ENCODE measurements at regions not wholly inside any gene's neighbourhood (a gene's known extent, or its start where the extent isn't known, plus 50 kb on each side); places are given as distances from the start of the nearest gene placed in this dataset.

DNA sequence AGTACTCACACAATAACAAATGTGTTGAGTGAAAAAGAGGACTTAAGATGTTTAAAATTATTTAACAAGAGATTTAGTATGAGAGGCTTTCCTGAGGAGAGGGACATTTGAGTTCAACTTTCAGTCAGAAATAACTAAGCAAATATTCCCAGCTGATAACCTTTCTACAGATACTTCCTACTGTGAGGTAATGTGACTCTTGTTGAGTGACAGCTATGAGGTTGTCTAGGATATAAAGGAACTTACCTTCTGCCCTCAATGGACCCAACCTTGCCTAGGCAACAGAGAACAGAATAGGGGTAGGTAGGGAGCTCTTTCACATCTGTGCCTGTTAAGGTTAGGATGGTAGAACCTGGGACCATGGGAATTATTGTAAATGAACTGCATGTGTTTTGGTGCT, 54.7 kb downstream of the GLUD2 start:
- in situ Hi-C loops (cut with HindIII; ENCODE audit: low pct_unique_long_range_greater_than_20kb, low sequenced_read_pairs), result no loop called here

DNA sequence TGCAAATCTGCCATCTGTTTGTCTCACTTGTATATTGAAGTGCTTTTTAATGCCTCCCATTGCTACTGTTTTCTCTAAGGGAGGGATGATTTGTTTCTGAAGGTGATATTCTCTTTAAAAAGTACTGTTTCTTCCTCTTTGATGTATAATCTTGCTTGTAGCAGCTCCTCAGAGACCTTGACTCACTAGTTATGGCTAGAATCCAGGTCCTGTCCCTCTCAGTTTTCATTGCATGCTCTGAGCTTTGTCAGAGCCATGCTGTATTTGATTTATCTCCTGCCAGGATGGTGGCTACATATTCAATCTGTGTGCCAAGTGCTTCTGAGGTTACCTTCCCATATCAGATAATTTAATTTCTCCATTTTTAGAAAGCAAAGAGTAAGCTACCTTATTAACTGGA, 56.0 kb downstream of the GLUD2 start:
- DNase-seq (ENCODE audit: low read depth), result no peak
- in situ Hi-C loops (cut with HindIII; ENCODE audit: low pct_unique_long_range_greater_than_20kb, low sequenced_read_pairs), result no loop called here

More for the DNA sequence above, 54.7 kb downstream of the GLUD2 start:
- DNase-seq (ENCODE audit: low read depth), result no peak

DNA sequence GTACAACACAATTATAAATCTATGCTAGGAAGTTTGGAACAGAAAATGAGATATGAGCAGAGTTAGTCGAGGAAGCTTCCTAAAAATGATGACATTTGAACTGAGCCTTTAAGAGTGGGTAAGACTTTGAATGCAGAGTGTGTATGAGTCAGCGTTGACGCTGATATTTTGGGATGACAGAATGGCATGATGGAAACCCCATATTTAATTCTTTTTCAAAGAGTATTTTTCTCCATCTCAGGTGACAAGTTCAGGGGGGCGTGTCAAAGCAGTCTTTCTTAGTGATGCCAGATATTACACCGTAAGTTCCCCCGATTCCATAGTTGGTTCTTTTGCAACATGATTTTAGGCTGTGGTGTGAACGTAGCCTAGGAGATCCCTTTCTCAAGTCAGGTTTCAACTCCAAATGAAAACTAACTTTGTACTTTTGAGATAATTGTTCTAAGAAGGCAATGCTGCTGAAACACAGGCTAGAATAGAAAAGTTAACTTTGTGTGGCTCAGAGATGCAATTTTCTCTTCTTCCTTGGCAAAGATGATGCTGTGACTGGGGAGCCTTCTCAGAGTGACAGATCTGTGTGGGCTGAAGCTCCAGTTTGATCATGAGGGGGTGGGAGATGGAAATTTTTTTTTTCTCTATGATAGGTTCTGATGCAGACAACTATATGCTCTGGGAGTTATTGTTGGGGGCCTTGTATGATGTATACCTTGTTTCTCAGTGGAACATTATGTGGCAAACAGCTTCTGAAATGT, 59.2 kb downstream of the GLUD2 start:
- in situ Hi-C loops (cut with HindIII; ENCODE audit: low pct_unique_long_range_greater_than_20kb, low sequenced_read_pairs), result no loop called here
- DNase-seq (ENCODE audit: low read depth), result no peak

DNA sequence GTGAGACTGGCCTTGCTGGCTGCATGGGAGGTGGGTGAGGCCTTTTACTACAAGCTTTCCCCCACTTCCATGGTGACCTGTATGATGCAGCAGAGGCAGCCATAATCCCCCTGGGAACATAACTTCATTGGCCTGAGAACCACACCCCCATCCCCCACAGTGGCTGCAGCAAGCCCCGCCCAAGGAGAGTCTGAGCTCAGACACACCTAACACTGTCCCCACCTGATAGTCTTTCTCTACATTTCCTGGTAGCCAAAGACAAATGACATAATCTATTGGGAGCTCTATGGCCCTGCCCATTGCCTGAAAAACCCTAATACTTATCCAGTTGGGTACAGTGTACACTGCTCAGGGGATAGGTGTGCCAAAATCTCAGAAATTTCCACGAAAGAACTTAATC, 62.6 kb downstream of the GLUD2 start:
- DNase-seq (ENCODE audit: low read depth), result no peak
- in situ Hi-C loops (cut with HindIII; ENCODE audit: low pct_unique_long_range_greater_than_20kb, low sequenced_read_pairs), result no loop called here

DNA sequence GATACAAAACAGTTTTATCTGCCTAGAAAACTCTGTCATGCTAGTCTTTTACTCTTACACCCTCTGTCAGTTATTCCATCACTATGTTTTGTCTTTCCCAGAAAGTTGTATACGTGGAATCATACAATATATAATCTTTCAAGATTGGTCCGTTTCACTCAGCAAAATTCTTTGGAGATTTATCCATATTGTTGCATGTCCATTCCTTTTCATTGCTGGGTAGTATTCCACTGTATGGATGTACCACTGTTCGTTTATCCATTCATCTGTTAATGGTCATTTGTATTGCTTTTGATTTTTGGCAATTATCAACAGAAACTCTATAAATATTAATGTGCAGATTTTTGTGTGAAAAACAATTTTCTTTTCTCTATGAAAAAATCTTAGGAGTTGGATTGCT, 63.1 kb downstream of the GLUD2 start:
- in situ Hi-C loops (cut with HindIII; ENCODE audit: low pct_unique_long_range_greater_than_20kb, low sequenced_read_pairs), result no loop called here
- no peak for DNase-seq (ENCODE audit: low read depth)

DNA sequence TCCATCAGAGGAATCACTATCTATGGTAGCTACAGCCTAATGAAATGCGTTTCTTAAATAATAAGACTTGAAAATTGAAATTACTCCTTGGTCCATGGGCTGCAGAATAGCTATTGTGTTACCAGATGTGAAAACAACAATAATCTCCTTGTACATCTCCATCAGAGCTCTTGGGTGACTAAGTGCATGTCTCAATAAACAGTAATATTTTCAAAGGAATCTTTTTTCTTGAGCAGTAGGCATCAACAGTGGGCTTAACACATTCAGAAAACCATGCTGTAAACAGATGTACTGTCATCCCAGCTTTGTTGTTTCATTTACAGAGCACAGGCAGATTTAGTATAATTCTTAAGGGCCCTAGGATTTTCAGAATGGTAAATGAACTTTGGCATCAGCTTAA, 67.3 kb downstream of the GLUD2 start:
- DNase-seq (ENCODE audit: low read depth), result no peak
- in situ Hi-C loops (cut with HindIII; ENCODE audit: low pct_unique_long_range_greater_than_20kb, low sequenced_read_pairs), result no loop called here

DNA sequence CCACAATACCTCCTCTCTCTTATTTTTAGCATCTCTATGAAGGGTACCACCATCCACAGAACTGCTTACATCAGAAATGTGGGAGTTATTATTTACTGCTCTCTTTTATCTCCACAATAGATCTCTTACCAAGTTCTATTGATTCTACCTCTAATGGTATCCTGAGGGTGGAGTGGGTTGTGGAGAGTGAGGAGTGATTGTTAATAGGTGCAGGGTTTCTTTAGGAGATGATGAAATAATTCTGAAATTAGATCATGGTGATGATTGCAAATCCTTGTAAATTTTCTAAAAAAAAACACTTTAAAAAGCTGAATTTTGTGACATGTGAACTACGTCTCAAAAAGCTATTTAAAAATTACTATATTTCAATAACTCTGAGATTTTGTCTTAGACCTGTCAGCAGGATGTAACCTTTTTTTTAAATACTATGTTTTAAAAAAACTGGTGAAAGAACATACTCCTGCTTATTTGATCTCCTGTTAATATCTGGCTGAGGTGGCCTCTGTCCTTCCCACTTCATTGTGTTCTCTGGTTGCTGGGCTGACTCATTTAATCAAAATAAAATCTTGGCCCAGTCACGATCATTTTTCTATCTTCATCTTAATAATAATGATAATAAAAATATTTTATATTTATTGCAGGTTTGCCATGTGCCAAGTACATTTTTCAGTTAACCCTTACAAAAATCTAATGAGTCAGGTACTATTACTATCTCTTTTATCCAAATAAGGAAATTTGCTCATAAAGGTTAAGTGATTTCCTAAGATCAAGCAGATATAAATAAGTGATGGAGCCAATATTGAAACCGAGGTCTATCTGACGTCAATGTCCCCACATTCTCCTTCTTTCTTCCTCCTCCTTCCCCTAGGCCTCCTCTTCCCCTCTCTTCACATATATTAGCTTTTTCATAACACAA, 73.5 kb downstream of the GLUD2 start:
- in situ Hi-C loops (cut with HindIII; ENCODE audit: low pct_unique_long_range_greater_than_20kb, low sequenced_read_pairs), result no loop called here
- DNase-seq (ENCODE audit: low read depth), result no peak

DNA sequence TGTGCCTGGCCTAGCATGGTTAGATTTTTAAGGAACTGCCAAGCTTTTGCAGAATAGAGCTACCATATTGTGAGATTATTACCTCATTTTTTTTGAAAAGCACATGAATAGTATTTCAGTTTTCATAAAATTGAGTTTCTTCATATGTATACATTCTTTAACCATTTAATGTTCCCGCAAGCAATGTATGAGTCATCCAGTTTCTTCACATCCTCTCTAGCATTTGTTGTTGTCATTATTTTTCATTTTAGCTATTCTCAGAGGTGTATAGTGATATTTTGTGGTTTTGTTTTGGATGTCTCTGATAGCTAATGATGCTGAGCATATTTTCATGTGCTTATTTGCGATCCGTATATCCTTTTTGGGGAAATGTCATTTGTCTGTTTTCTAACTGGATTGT, 74.9 kb downstream of the GLUD2 start:
- DNase-seq (ENCODE audit: low read depth), result no peak
- in situ Hi-C loops (cut with HindIII; ENCODE audit: low pct_unique_long_range_greater_than_20kb, low sequenced_read_pairs), result no loop called here

DNA sequence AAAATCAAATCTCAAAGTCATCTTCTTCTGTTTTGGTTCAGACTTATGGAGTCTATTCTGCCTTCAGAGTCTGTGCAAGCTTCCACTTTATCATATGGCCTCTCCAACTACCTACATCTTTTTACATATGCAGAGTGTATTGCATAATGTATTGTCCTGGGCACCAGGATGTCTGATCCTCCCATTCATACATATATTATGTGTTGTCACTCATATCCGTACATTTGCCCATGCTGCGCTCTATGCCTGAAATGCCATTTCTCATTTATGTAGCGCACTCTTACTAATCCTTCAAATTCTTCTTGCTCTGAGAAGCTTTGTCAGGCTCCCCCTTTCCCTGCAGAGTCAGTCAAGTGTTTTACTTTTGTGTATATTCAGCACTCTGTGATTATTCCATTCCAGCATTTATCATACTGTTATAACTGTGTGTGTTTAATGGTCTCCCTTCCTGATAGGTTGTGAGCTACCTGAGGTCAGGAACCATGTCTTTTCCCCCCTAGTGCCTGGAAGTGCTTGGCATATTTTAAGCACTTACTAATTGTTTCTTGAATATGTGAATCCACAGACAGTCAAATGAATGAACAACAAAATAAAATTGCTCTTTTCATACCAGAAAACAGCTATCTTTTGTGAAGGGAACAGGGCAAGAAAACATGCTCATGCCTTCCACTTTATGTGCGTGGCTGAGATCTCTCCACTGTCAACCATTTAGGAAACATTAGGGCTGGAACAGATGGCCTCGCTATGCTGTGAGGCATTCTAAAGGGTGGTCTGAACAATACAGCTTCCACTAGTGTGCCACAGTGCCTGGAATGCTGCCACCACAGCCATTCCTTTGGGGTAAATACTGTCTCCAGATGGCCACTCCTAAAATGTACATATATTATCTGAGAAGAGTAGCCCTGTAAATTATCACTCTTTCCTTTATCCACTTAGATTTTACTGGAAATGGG, 81.8 kb downstream of the GLUD2 start:
- in situ Hi-C loops (cut with HindIII; ENCODE audit: low pct_unique_long_range_greater_than_20kb, low sequenced_read_pairs), result no loop called here
- DNase-seq (ENCODE audit: low read depth), result no peak

DNA sequence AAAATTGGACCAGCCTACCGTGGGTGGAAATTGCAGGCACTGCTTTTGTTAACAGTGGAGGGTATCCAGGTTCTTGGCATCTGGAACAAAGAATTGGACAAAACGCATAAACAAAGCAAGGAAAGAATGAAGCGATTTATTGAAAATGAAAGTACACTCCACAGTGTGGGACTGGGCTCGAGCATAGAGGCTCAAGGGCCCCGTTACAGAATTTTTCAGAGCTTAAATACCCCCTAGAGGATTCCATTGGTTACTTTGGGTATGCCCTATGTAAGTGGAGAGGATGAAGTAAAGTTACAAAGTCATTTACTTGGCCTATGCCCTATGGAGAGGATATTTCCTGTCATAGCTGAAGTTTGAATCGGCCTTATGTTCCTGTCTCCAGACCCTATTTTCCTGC, 85.3 kb downstream of the GLUD2 start:
- in situ Hi-C loops (cut with HindIII; ENCODE audit: low pct_unique_long_range_greater_than_20kb, low sequenced_read_pairs), result no loop called here
- DNase-seq (ENCODE audit: low read depth), result no peak

DNA sequence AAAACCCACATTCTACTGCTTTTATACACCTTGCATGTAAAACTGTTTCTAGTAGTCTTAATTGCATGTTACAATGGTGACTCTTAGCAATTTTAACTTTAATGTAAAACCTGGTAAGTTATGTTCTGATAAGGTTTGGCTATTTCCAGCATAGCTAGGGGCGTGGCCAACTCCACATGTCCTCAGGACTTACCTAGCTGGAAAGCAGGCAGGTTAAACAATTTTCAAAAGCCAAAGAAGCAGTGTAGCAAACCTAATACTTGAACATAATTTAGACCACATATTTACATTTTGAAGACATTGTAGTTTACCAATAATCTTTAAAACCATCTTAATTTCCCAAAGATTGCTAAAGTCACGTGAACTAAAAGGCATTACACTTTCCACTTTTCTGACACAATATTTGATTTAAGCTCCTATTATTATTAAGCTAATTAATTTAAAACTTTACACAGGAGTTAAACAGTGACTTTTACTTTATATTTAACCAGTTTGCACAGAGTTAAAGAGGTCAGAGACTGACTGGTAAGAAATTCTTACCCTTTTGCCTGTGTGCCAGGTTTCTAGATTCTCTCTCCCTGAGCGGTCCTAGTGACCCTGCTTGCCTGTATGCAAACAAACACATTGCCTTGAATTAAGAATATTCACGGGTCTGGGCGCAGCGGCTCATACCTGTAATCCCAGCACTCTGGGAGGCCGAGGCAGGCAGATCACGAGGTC, 88.2 kb downstream of the GLUD2 start:
- in situ Hi-C loops (cut with HindIII; ENCODE audit: low pct_unique_long_range_greater_than_20kb, low sequenced_read_pairs), result no loop called here
- DNase-seq (ENCODE audit: low read depth), result no peak

DNA sequence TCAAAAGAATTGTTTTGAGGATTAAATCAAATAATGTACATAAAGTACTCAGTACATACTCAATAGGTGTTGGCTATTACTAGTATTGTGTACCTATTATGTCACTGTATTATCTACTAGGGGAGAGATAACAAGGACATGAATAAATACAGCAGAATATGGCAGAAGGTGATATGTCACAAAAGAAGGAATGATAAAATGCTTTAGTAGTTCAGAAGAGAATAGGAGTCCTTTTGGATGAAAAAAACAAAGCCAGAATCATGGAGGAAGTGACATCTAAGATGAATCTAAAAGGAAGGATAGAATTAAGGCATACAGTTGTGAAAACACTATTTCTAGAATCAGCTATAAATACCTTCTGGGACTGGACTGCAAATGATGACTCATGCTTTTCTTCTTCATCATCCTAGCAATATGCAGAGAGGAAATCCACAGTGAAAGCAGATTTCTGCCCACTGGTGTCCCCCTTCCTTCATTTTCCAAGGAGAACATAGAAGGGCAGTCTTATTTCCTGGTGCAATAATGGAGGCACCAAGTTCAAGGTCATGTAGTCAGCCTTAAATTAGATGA, 98.7 kb downstream of the GLUD2 start:
- no peak for DNase-seq (ENCODE audit: low read depth)
- in situ Hi-C loops (cut with HindIII; ENCODE audit: low pct_unique_long_range_greater_than_20kb, low sequenced_read_pairs), result no loop called here

DNA sequence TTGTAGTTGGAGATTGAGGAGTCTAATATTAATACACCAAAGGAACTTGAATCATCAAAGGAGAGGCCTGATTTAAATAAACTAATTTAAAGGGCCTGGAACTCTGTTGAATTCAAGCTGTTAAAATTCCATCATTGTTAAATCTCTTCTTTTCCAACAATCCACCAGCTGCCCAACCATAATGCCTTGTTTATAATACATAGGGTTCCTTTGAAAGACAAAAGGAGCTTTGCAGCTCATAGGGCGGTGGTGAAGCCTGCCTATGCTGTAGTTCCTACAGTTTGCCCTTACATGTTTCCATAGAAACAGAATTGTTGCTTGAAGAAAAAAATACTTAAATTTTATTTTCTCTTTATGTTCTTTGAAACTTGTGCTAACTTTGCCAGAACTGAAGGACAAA, 102.8 kb downstream of the GLUD2 start:
- no peak for DNase-seq (ENCODE audit: low read depth)
- in situ Hi-C loops (cut with HindIII; ENCODE audit: low pct_unique_long_range_greater_than_20kb, low sequenced_read_pairs), result no loop called here

DNA sequence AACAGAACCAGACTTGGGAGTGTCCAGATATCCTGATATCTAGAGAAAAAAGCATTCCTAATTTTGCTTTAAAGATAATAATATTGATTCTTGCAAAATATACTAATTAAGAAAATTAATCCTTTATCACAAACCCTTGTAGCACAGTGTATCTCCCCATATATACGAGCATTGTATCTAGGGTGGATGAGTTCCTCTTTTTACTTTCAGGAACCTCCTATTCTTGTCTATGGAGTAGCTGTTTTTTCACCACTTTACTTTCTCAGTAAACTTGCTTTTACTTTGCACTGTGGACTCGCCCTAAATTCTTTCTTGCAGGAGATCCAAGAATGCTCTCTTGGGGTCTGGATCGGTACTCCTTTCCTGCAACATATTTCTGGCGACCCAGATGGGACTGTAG, 103.9 kb downstream of the GLUD2 start:
- in situ Hi-C loops (cut with HindIII; ENCODE audit: low pct_unique_long_range_greater_than_20kb, low sequenced_read_pairs), result no loop called here
- no peak for DNase-seq (ENCODE audit: low read depth)

DNA sequence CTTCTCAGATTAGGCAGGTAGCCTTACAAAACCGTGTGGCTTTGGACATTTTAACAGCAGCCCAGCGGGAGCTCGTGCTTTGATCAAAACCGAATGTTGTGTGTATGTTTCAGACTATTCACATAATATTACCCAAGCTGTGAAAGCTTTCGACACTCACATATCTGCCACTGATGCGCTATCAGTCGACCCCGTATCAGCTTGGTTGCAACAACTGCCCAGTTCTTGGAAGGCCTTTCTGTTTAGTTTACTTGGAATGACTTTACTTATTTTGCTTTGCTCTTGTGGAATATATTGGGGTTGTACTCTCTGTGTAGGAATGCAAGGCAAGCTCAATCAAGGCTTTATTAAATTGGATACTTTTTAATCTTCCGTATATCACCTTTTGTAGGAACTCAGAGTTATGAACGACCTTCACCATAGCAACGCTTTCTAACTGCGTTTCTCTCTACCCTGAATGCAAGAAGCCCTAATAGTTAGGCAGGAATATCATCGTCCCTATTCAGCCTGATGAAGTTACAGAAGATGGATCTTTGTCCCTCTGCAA, 107.5 kb downstream of the GLUD2 start:
- in situ Hi-C loops (cut with HindIII; ENCODE audit: low pct_unique_long_range_greater_than_20kb, low sequenced_read_pairs), result no loop called here

DNA sequence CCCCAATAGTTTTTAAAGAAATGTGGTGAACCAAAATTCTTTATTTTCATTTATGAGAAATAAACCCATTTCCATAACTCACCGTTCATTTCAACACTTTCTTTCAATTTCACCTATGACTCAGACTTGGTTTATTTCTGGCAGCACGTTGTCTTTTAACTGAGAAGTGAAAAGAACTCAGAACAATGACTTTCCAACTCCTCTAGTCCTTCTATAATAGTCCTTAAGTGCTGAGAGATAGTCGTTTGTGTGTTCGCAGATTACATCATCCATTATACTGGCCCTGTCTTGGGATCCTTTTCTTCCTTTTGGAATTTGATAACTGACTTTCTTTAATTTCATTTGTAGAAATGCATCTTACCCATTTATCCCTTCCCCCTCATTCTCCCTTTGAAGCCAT, 113.6 kb downstream of the GLUD2 start:
- DNase-seq (ENCODE audit: low read depth), result no peak
- in situ Hi-C loops (cut with HindIII; ENCODE audit: low pct_unique_long_range_greater_than_20kb, low sequenced_read_pairs), result no loop called here

More for the DNA sequence above, 107.5 kb downstream of the GLUD2 start:
- no peak for DNase-seq (ENCODE audit: low read depth)

DNA sequence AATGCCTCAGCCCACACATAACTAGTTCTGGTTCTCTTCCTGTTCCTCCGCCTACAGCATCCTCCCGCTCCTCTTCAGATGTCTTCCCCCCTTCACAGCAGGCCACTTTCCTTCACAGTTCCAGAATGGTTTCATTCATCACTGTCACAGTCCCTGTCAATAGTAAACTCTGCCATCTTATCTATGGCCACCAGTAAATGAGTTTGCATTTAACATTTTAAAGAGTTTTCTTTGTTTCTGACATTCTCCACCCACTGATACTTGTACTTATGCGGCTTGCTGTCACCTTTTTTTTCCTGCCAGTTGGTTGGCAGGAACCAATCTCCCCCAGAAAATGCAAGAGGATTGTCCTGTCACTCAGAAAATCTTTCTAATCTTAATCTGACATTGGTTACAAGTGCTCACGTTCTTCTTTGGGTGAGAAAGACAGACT, 114.1 kb downstream of the GLUD2 start:
- DNase-seq (ENCODE audit: low read depth), result no peak
- in situ Hi-C loops (cut with HindIII; ENCODE audit: low pct_unique_long_range_greater_than_20kb, low sequenced_read_pairs), result no loop called here

All from Caki2 (cell line).